CD4-positive, alpha-beta memory T cell (primary cell): ENCODE measurements at regions not wholly inside any gene's neighbourhood (a gene's known extent, or its start where the extent isn't known, plus 50 kb on each side); places are given as distances from the start of the nearest gene placed in this dataset.

Experiments
- CTCF ChIA-PET: fragments of 350-600 bp; sonication (Branson Sonifier 250); formaldehyde crosslinking; loops from one replicate; lab custom pipeline; 2021; ENCODE audit warnings: inconsistent platforms; ENCODE audit not compliant: partially characterized antibody; lab: Charles Lee
- POLR2A ChIA-PET: fragments of 350-600 bp; sonication (Branson Sonifier 250); formaldehyde crosslinking; loops from one replicate; lab custom pipeline; 2021; ENCODE audit not compliant: partially characterized antibody; lab: Charles Lee
- DNase-seq, 5 donors: peaks; one replicate each; pipeline versions ENCODE4 v3.0.0 to v3.0.0-alpha.2; 2020 to 2022; ENCODE audit warnings: mixed read lengths in 1 of 5
- H3K27ac ChIP-seq: one replicate; pipeline ENCODE4 v1.7.0; 2013; ENCODE audit warnings: low read depth, low read length
- H3K27me3 ChIP-seq: 2 replicates; pipeline ENCODE4 v1.7.0; 2013; ENCODE audit warnings: mild to moderate bottlenecking, low read length, moderate library complexity; ENCODE audit not compliant: insufficient read depth
- H3K36me3 ChIP-seq: 2 replicates; pipeline ENCODE4 v1.7.0; 2013; ENCODE audit warnings: mild to moderate bottlenecking, low read length, moderate library complexity; ENCODE audit not compliant: insufficient read depth
- H3K4me1 ChIP-seq: 2 replicates; pipeline ENCODE4 v1.7.0; 2013; ENCODE audit warnings: mild to moderate bottlenecking, low read length, moderate library complexity; ENCODE audit not compliant: insufficient read depth
- H3K4me3 ChIP-seq, 2 donors: one replicate each; pipeline ENCODE4 v1.7.0; 2013; ENCODE audit warnings: low read length in 2 of 2, mild to moderate bottlenecking in 1 of 2
- H3K9me3 ChIP-seq, 2 donors: one replicate each; pipeline ENCODE4 v1.7.0; 2013; ENCODE audit warnings: low read length in 2 of 2, control low read depth in 1 of 2; ENCODE audit not compliant: control insufficient read depth in 1 of 2
- H3K27ac Mint-ChIP-seq, 7 donors: one replicate each; pipeline ENCODE4 v1.8.0; 2020 to 2021; ENCODE audit warnings: mixed read lengths in 7 of 7, mild to moderate bottlenecking in 6 of 7, inconsistent platforms in 3 of 7, moderate library complexity in 3 of 7
- H3K27me3 Mint-ChIP-seq, 2 donors: one replicate each; pipeline ENCODE4 v1.8.0; 2020 to 2021; ENCODE audit warnings: mixed read lengths in 2 of 2
- H3K36me3 Mint-ChIP-seq, 2 donors: one replicate each; pipeline ENCODE4 v1.8.0; 2020 to 2021; ENCODE audit warnings: mixed read lengths in 2 of 2, inconsistent platforms in 1 of 2, mild to moderate bottlenecking in 1 of 2
- H3K4me1 Mint-ChIP-seq, 4 donors: one replicate each; pipeline ENCODE4 v1.8.0; 2020 to 2021; ENCODE audit warnings: mixed read lengths in 4 of 4, mild to moderate bottlenecking in 1 of 4
- H3K4me3 Mint-ChIP-seq, 8 donors: one replicate each; pipeline ENCODE4 v1.8.0; 2020 to 2021; ENCODE audit warnings: mixed read lengths in 8 of 8, mild to moderate bottlenecking in 7 of 8, moderate library complexity in 6 of 8, inconsistent platforms in 3 of 8
- H3K9me3 Mint-ChIP-seq, 8 donors: one replicate each; pipeline ENCODE4 v1.8.0; 2020 to 2021; ENCODE audit warnings: mixed read lengths in 8 of 8, mild to moderate bottlenecking in 5 of 8, inconsistent platforms in 3 of 8, moderate library complexity in 1 of 8
- intact Hi-C: fragments of 100-400 bp; cut with micrococcal nuclease; formaldehyde crosslinking; loops from one replicate; pipeline ENCODE4 v1.15.1; 2023

DNA sequence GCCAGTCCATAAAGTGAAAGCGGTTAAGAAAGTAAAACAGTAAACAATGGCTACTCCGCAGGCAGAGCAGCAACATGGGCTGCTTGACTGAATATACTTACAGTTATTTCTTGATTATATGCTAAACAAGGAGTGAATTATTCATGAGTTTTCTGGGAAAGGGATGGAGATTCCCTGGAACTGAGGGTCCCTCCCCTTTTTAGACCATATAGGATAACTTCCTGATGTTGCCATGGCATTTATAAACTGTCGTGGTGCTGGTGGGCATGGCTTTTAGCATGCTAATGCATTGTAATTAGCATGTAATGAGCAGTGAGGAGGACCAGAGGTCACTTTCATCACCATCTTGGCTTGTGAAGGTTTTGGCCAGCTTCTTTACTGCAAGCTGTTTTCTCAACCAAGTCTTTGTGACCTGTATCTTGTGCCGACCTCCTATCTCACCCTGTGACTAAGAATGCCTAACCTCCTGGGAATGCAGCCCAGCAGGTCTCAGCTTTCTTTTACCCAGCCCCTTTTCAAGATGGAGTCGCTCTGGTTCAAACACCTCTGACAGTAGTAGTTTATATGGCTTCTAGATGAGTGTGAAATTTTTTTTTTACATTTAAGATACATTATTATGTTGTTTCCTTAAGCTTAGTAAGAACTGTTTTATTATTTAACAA lies 514.8 kb upstream of the TENM3 start:
- ChIA-PET POLR2A (no interaction called here), CTCF (no interaction called here)
- H3K27me3 Mint-ChIP-seq = no peaks in the 10 kb centered on the region
- H3K9me3 Mint-ChIP-seq = peaks cover 0 to 14% (median 7%) of the 10 kb centered on the region in 8 donors
- H3K27ac Mint-ChIP-seq = no peak overlapping the region
- no peak overlapping the region for H3K4me3 ChIP-seq
- no peak overlapping the region for H3K4me3 Mint-ChIP-seq
- no peaks in the 10 kb centered on the region for H3K9me3 ChIP-seq
- intact Hi-C loops = no loop called here
- no peaks in the 10 kb centered on the region for H3K36me3 ChIP-seq
- DNase-seq = no peak
- no peaks in the 10 kb centered on the region for H3K4me1 Mint-ChIP-seq
- H3K27ac ChIP-seq = no peak overlapping the region
- H3K36me3 Mint-ChIP-seq = no peaks in the 10 kb centered on the region
- H3K27me3 ChIP-seq = no peaks in the 10 kb centered on the region
- H3K4me1 ChIP-seq = no peaks in the 10 kb centered on the region

DNA sequence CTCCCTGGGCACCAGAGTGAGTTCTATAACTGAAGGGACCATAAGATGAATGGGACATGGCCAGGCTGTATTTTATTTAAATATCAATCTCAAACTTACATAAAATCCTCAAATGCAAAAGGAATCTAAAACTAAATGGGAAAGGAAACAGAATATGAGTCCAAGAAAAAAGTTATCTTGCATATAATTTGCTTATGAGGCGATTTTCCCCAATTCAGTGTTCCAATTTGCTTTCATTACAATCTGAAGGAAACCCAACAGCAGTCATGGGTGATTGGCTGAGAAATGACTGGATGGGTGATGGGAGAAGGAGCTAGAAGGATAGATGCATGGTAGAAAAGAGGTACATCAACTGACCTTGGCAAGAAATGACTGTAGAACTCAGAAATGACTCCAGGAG lies 511.3 kb upstream of the TENM3 start:
- intact Hi-C loops = no loop called here

DNA sequence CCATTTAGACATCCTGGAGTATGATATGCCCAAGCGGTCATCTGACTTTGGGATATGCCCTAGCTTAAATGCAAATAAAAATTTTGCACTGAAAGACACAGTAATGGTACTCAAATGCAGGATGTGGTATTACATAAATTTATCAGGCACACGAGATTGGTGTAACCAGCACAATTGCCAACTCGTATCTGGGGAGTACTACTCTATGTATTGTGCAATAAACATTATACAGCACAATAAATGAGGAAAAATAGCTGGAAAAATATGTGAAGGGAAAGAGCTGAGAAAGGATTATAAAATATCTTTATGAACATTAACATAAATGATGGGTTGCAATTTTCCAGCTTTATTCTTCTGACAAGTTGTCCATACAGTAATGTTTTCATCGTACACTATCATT lies 505.5 kb upstream of the TENM3 start:
- CTCF ChIA-PET = no interaction called here
- Histone ChIP-seq H3K36me3 (no peaks in the 10 kb centered on the region), H3K4me3 (no peak overlapping the region), H3K27me3 (no peaks in the 10 kb centered on the region), H3K27ac (no peak overlapping the region), H3K9me3 (no peaks in the 10 kb centered on the region), H3K4me1 (no peaks in the 10 kb centered on the region)
- intact Hi-C loops = no loop called here
- H3K4me1 Mint-ChIP-seq = no peaks in the 10 kb centered on the region
- no peak overlapping the region for H3K27ac Mint-ChIP-seq
- H3K4me3 Mint-ChIP-seq = no peak overlapping the region
- no peak for DNase-seq
- no peaks in the 10 kb centered on the region for H3K27me3 Mint-ChIP-seq
- POLR2A ChIA-PET = no interaction called here
- peaks cover 0 to 12% (median 3%) of the 10 kb centered on the region in 8 donors for H3K9me3 Mint-ChIP-seq
- no peaks in the 10 kb centered on the region for H3K36me3 Mint-ChIP-seq

More for the DNA sequence above, 511.3 kb upstream of the TENM3 start:
- no peaks in the 10 kb centered on the region for H3K36me3 Mint-ChIP-seq
- POLR2A ChIA-PET = no interaction called here
- H3K9me3 Mint-ChIP-seq = peaks cover 0 to 8% (median 2%) of the 10 kb centered on the region in 8 donors
- no peaks in the 10 kb centered on the region for H3K27me3 Mint-ChIP-seq
- H3K4me1 ChIP-seq = no peaks in the 10 kb centered on the region
- no peaks in the 10 kb centered on the region for H3K27me3 ChIP-seq
- no peaks in the 10 kb centered on the region for H3K9me3 ChIP-seq
- no peak overlapping the region for H3K27ac Mint-ChIP-seq
- no peaks in the 10 kb centered on the region for H3K36me3 ChIP-seq
- no peak overlapping the region for H3K27ac ChIP-seq
- CTCF ChIA-PET = no interaction called here
- no peak overlapping the region for H3K4me3 Mint-ChIP-seq
- no peak for DNase-seq
- no peaks in the 10 kb centered on the region for H3K4me1 Mint-ChIP-seq
- H3K4me3 ChIP-seq = no peak overlapping the region

DNA sequence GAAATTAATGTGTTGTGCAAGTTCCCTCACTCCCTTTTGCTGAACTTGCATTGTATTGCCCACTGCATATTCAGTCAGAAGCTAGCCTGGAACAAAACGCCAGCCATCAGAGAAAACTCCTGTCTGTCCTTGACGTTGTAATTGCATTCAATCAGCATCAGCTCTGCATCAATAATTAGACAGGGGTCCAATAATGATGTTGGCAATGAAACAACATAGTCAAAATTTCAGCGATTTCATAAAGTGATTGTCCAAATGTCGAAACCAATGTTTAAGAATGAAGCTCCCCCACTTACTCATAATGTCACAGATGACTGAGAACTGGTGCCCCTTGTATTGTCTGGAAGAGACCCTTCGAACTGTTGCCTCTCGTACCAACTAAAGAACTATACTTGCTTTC lies 504.2 kb upstream of the TENM3 start:
- Histone ChIP-seq H3K36me3 (no peaks in the 10 kb centered on the region), H3K27ac (no peak overlapping the region), H3K4me1 (no peaks in the 10 kb centered on the region), H3K9me3 (no peaks in the 10 kb centered on the region), H3K27me3 (no peaks in the 10 kb centered on the region), H3K4me3 (no peak overlapping the region)
- H3K27me3 Mint-ChIP-seq = no peaks in the 10 kb centered on the region
- no peak for DNase-seq
- intact Hi-C loops = no loop called here
- H3K27ac Mint-ChIP-seq = no peak overlapping the region
- H3K4me1 Mint-ChIP-seq = no peaks in the 10 kb centered on the region
- CTCF ChIA-PET = interaction anchor here (1.1 kb wide), 1 partner anchor 9 kb away, joined by 3 read pairs; no protein-coding TSS in a partner anchor
- no peaks in the 10 kb centered on the region for H3K36me3 Mint-ChIP-seq
- POLR2A ChIA-PET = no interaction called here
- H3K9me3 Mint-ChIP-seq = peaks cover 0 to 9% (median 3%) of the 10 kb centered on the region in 8 donors
- no peak overlapping the region for H3K4me3 Mint-ChIP-seq

DNA sequence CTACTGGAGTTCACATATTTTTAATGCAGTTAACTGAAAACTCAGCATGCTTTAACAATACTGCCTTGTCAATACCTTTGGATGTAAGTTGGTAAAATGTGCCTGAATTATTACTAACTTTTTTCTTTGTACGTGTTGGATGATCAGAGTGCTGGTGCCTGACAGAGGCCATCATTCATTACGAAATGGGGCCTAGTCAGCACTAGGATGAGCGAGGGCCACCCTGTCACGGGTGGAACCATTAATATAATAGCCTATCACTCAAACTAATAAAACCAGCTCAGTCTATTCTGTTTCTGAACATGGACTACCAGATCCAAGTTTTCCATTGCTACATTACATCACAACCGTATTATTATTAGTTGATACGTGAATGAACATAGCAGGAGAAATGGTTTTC lies 501.7 kb upstream of the TENM3 start:
- POLR2A ChIA-PET = no interaction called here
- intact Hi-C loops = no loop called here
- no peaks in the 10 kb centered on the region for H3K27me3 Mint-ChIP-seq
- no peaks in the 10 kb centered on the region for H3K27me3 ChIP-seq
- H3K36me3 ChIP-seq = no peaks in the 10 kb centered on the region
- H3K9me3 Mint-ChIP-seq = peaks cover 0 to 9% (median 3%) of the 10 kb centered on the region in 8 donors
- no peak overlapping the region for H3K27ac Mint-ChIP-seq
- no peak for DNase-seq
- H3K9me3 ChIP-seq = no peaks in the 10 kb centered on the region
- no peak overlapping the region for H3K27ac ChIP-seq
- H3K4me1 ChIP-seq = no peaks in the 10 kb centered on the region
- H3K36me3 Mint-ChIP-seq = no peaks in the 10 kb centered on the region
- no peak overlapping the region for H3K4me3 ChIP-seq
- no peaks in the 10 kb centered on the region for H3K4me1 Mint-ChIP-seq
- CTCF ChIA-PET = no interaction called here
- H3K4me3 Mint-ChIP-seq = no peak overlapping the region

DNA sequence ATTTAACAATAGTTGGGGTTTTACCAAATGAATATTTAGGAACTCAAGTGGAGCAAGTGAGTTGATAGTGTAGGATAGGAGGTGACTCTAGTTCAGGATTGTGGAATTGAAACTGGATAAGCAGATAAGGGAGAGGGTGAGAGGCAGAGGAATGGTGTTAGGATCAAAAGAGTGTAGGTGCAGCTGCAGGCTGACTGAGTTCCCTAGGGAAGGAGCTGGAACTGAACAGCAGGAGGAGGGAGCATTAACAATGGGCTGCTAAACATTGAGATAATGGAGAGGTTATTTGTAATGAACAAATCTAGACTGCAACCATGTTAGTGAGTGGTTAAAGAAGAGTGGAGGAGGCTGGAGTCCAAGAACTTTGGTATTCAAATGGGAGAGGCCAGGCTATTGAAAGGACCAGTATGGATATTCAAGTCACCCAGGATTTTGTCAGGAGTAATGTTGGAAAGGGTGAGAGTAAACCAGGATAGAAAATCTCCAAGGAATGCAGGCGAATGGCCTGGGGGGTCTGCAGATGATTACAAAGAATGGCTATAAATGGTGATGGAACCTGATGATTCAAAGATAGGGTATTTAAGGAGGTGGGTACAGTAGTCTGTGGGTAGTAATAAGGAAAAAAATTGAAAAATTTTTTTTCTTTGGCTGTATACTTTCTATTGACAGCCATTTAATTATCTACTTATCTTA lies 497.1 kb upstream of the TENM3 start:
- Histone ChIP-seq H3K27me3 (no peaks in the 10 kb centered on the region), H3K27ac (no peak overlapping the region), H3K4me1 (no peaks in the 10 kb centered on the region), H3K4me3 (no peak overlapping the region), H3K9me3 (no peaks in the 10 kb centered on the region), H3K36me3 (no peaks in the 10 kb centered on the region)
- H3K9me3 Mint-ChIP-seq = peaks cover 0 to 5% (median 1%) of the 10 kb centered on the region in 8 donors
- H3K27me3 Mint-ChIP-seq = no peaks in the 10 kb centered on the region
- no peak overlapping the region for H3K4me3 Mint-ChIP-seq
- ChIA-PET POLR2A (no interaction called here), CTCF (no interaction called here)
- no peaks in the 10 kb centered on the region for H3K4me1 Mint-ChIP-seq
- no peaks in the 10 kb centered on the region for H3K36me3 Mint-ChIP-seq
- H3K27ac Mint-ChIP-seq = no peak overlapping the region
- intact Hi-C loops = no loop called here
- DNase-seq = no peak

DNA sequence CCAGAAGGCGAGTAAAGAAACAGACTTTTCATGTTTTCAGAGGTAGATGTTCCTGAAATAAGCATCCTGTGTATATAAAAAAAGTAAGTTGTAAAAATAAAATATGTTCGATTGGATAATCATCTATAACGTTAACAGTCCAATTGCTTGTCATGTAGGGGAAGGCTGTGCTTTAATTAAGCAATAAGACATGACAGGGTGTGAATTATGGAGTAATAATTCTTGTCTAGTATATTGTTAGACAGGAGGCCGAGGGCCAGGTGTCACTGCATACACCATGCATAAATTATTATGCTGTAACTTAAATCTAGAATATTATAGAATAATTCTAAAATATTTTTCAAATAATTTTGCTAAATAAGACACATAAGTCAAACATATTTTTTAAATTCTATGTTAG lies 494.6 kb upstream of the TENM3 start:
- ChIA-PET POLR2A (no interaction called here), CTCF (no interaction called here)
- Histone ChIP-seq H3K4me1 (no peaks in the 10 kb centered on the region), H3K4me3 (no peak overlapping the region), H3K27me3 (no peaks in the 10 kb centered on the region), H3K27ac (no peak overlapping the region), H3K9me3 (no peaks in the 10 kb centered on the region), H3K36me3 (no peaks in the 10 kb centered on the region)
- Mint-ChIP-seq H3K9me3 (peaks cover 0 to 7% (median under 1%) of the 10 kb centered on the region in 8 donors), H3K4me3 (no peak overlapping the region), H3K4me1 (no peaks in the 10 kb centered on the region), H3K36me3 (no peaks in the 10 kb centered on the region), H3K27ac (no peak overlapping the region), H3K27me3 (no peaks in the 10 kb centered on the region)
- intact Hi-C loops = no loop called here
- DNase-seq = no peak
